Left lung (tissue), 4 donors: ENCODE measurements at regions not wholly inside any gene's neighbourhood (a gene's known extent, or its start where the extent isn't known, plus 50 kb on each side); places are given as distances from the start of the nearest gene placed in this dataset.
"Not testable (repeated sequence)": the region's sequence is repeated elsewhere in the genome, so short reads cannot be mapped to it uniquely, and the experiment has no call there.

Source experiments
- ATAC-seq: fragments of 200-7000 bp; cut with Tn5 transposase; one replicate; pipeline ENCODE4 v1.9.1; 2020; ENCODE audit warnings: moderate library complexity
- DNase-seq, 4 donors: peaks; one replicate each; pipeline ENCODE4 v3.0.0-alpha.2; 2013 to 2020
- H3K27ac ChIP-seq, 2 donors: fragments of 200-600 bp; sonication (generic) in 1 of 2; one replicate each; pipeline versions ENCODE4 v1.5.0 to v1.8.0; 2020 to 2021
- H3K27me3 ChIP-seq, 2 donors: fragments of 200-600 bp; sonication (generic) in 1 of 2; one replicate each; pipeline versions ENCODE4 v1.5.0 to v1.8.0; 2020 to 2021
- H3K36me3 ChIP-seq, 2 donors: fragments of 200-600 bp; sonication (generic) in 1 of 2; one replicate each; pipeline versions ENCODE4 v1.5.0 to v1.8.0; 2020 to 2021
- H3K4me1 ChIP-seq, 2 donors: fragments of 200-600 bp; one replicate each; pipeline ENCODE4 v1.8.0; 2021
- H3K4me3 ChIP-seq, 2 donors: fragments of 200-600 bp; sonication (generic) in 1 of 2; one replicate each; pipeline versions ENCODE4 v1.5.0 to v1.8.0; 2020 to 2021; ENCODE audit warnings: mild to moderate bottlenecking in 1 of 2
- H3K9me3 ChIP-seq, 2 donors: fragments of 200-600 bp; sonication (generic) in 1 of 2; one replicate each; pipeline versions ENCODE4 v1.5.0 to v1.8.0; 2020 to 2021
- intact Hi-C, 2 donors: fragments of 100-400 bp; cut with DNase I; formaldehyde crosslinking; loops; one replicate each; pipeline versions ENCODE4 v1.11.2 to v1.14.2; 2022
- TF ChIP-seq, protein P1 (sequence below), 2 donors: fragments of 200-600 bp; sonication (generic) in 1 of 2; IDR thresholded peaks; one replicate each; pipeline versions ENCODE4 v1.5.0 to v1.8.0; 2021; ENCODE audit warnings: antibody characterized with exemption in 2 of 2
- donor health status: DM: no; HTN: yes; CAD: no.
- donor health status: DM: no; HTN: no; CAD: no.

DNA sequence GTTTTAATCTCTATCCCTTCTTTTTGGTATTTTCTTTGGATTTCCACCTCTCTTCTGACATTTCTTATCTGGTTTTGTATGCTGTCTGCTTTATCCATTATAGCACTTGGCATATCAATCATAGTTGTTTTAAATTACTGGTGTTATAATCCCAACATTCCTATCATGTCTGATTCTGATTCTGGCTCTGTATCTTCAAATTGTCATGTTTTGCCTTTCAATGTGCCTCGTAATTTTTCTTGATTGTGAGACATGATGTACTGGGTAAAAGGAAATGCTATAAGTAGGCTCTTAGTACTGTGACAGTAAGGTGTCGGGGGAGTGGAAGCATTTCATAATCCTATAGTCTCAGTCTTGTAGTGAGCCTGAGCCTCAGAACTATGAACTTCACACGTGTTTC is 729.3 kb upstream of the NOVA1 start:
- no peak overlapping the region for H3K4me3 ChIP-seq

GRCh38 chr14:27338012-27338411 is 740.2 kb upstream of the NOVA1 start:
- TF ChIP-seq, protein P1, sequence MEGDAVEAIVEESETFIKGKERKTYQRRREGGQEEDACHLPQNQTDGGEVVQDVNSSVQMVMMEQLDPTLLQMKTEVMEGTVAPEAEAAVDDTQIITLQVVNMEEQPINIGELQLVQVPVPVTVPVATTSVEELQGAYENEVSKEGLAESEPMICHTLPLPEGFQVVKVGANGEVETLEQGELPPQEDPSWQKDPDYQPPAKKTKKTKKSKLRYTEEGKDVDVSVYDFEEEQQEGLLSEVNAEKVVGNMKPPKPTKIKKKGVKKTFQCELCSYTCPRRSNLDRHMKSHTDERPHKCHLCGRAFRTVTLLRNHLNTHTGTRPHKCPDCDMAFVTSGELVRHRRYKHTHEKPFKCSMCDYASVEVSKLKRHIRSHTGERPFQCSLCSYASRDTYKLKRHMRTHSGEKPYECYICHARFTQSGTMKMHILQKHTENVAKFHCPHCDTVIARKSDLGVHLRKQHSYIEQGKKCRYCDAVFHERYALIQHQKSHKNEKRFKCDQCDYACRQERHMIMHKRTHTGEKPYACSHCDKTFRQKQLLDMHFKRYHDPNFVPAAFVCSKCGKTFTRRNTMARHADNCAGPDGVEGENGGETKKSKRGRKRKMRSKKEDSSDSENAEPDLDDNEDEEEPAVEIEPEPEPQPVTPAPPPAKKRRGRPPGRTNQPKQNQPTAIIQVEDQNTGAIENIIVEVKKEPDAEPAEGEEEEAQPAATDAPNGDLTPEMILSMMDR (IDR thresholded peaks at IDR 0.05): no peak
- intact Hi-C loops: no loop called here

More for the DNA sequence above, 729.3 kb upstream of the NOVA1 start:
- DNase-seq (no peak), ATAC-seq (no peak)
- TF ChIP-seq, protein P1 (IDR thresholded peaks at IDR 0.05): no peak
- intact Hi-C loops: no loop called here
- Histone ChIP-seq H3K27me3 (no peaks in the 10 kb centered on the region), H3K9me3 (peaks cover 0 to 23% of the 10 kb centered on the region in 2 donors), H3K36me3 (no peaks in the 10 kb centered on the region), H3K4me1 (no peaks in the 10 kb centered on the region), H3K27ac (no peak overlapping the region)

DNA sequence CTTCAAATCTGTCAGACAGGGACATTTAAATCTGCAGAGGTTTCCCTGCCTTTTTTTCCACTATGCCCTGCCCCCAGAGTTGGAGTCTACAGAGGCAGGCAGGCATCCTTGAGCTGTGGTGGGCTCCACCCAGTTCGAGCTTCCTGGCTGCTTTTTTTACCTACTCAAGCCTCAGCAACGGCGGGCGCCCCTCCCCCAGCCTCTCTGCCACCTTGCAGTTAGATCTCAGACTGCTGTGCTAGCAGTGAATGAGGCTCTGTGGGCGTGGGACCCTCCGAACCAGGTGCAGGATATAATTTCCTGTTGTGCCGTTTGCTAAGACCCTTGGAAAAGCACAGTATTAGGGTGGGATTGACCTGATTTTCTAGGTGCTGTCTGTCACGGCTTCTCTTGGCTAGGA is 765.2 kb upstream of the NOVA1 start:
- H3K4me3 ChIP-seq, H3K36me3 ChIP-seq, H3K9me3 ChIP-seq, DNase-seq, H3K27ac ChIP-seq, H3K27me3 ChIP-seq, ATAC-seq, intact Hi-C loops, H3K4me1 ChIP-seq: not testable (repeated sequence)

More at GRCh38 chr14:27338012-27338411, 740.2 kb upstream of the NOVA1 start:
- Histone ChIP-seq H3K27ac (no peak overlapping the region), H3K9me3 (peaks cover 0 to 11% of the 10 kb centered on the region in 2 donors), H3K36me3 (no peaks in the 10 kb centered on the region), H3K27me3 (no peaks in the 10 kb centered on the region), H3K4me1 (no peaks in the 10 kb centered on the region), H3K4me3 (no peak overlapping the region)
- DNase-seq (no peak), ATAC-seq (no peak)

- Histone ChIP-seq H3K27me3 (no peaks in the 10 kb centered on the region), H3K27ac (no peak overlapping the region), H3K9me3 (peaks cover 0 to 2% of the 10 kb centered on the region in 2 donors), H3K4me3 (no peak overlapping the region), H3K36me3 (no peaks in the 10 kb centered on the region), H3K4me1 (no peaks in the 10 kb centered on the region)
- ATAC-seq: no peak
- TF ChIP-seq, protein P1 (IDR thresholded peaks at IDR 0.05): no peak
- no peak for DNase-seq
- intact Hi-C loops: no loop called here
Measured at GRCh38 chr14:27366596-27366995, 768.8 kb upstream of the NOVA1 start.

DNA sequence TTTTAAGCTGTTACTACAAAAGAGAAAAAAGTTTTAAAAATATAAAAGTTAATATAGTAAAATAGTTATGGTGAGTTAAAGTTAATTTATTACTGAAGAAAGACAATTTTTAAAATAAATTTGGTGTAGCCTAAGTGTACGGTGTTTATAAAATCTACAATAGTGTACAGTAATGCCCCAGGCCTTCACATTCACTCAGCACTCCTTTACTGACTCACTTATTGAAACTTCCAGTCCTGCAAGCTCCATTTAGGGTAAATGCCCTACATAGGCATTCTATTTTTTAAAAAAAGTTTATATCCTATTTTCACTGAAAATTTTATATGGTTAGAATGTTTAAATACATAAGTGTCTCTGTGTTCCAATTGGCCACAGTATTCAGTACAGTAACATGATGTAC is 769.5 kb upstream of the NOVA1 start:
- Histone ChIP-seq H3K9me3 (peaks cover 0 to under 1% of the 10 kb centered on the region in 2 donors), H3K27ac (no peak overlapping the region), H3K36me3 (no peaks in the 10 kb centered on the region), H3K4me3 (no peak overlapping the region), H3K4me1 (no peaks in the 10 kb centered on the region), H3K27me3 (no peaks in the 10 kb centered on the region)
- DNase-seq (no peak), ATAC-seq (no peak)
- intact Hi-C loops: no loop called here
- TF ChIP-seq, protein P1 (IDR thresholded peaks at IDR 0.05): no peak

GRCh38 chr14:27370074-27370473 is 772.2 kb upstream of the NOVA1 start:
- DNase-seq: no peak
- intact Hi-C loops: no loop called here
- H3K4me3 ChIP-seq: no peak overlapping the region
- no peak for ATAC-seq
- TF ChIP-seq, protein P1 (IDR thresholded peaks at IDR 0.05): no peak
- no peak overlapping the region for H3K27ac ChIP-seq
- no peaks in the 10 kb centered on the region for H3K9me3 ChIP-seq
- H3K36me3 ChIP-seq: no peaks in the 10 kb centered on the region
- no peaks in the 10 kb centered on the region for H3K27me3 ChIP-seq
- H3K4me1 ChIP-seq: no peaks in the 10 kb centered on the region
